KMS-11 (cell line): ENCODE measurements at regions not wholly inside any gene's neighbourhood (a gene's known extent, or its start where the extent isn't known, plus 50 kb on each side); places are given as distances from the start of the nearest gene placed in this dataset.

Source experiments
- H2AFZ ChIP-seq: fragments of 200-600 bp; sonication (generic); 2 replicates; pipeline ENCODE4 v1.6.1; 2016; ENCODE audit warnings: antibody characterized with exemption, mixed run types, low read depth
- H3K27ac ChIP-seq: fragments of 200-600 bp; sonication (generic); 2 replicates; pipeline ENCODE4 v1.6.1; 2016; ENCODE audit warnings: mild to moderate bottlenecking, mixed run types
- H3K27me3 ChIP-seq: fragments of 200-600 bp; sonication (generic); 2 replicates; pipeline ENCODE4 v1.6.1; 2017; ENCODE audit warnings: mild to moderate bottlenecking, low read depth, mixed run types, moderate library complexity; ENCODE audit not compliant: insufficient read depth
- H3K36me3 ChIP-seq: fragments of 200-600 bp; sonication (generic); 2 replicates; pipeline ENCODE4 v1.6.1; 2017; ENCODE audit warnings: mild to moderate bottlenecking, mixed run types; ENCODE audit not compliant: insufficient read depth
- H3K4me1 ChIP-seq: fragments of 200-600 bp; sonication (generic); 2 replicates; pipeline ENCODE4 v1.6.1; 2016; ENCODE audit warnings: mild to moderate bottlenecking, low read depth, mixed run types; ENCODE audit not compliant: poor library complexity, severe bottlenecking
- H3K4me2 ChIP-seq: fragments of 200-600 bp; sonication (generic); 2 replicates; pipeline ENCODE4 v1.7.0; 2016; ENCODE audit warnings: mild to moderate bottlenecking, mixed run types
- H3K4me3 ChIP-seq: fragments of 200-600 bp; sonication (generic); IDR thresholded peaks from 2 replicates; pipeline ENCODE4 v1.6.1; 2017; ENCODE audit warnings: low read depth, low read length, mixed read lengths; ENCODE audit not compliant: insufficient read depth
- H3K79me2 ChIP-seq: fragments of 200-600 bp; sonication (generic); 2 replicates; pipeline ENCODE4 v1.6.1; 2016; ENCODE audit warnings: low read depth, mixed run types; ENCODE audit not compliant: insufficient read depth
- H3K9ac ChIP-seq: fragments of 200-600 bp; sonication (generic); 2 replicates; pipeline ENCODE4 v1.6.1; 2016; ENCODE audit warnings: mild to moderate bottlenecking, mixed run types
- H4K20me1 ChIP-seq: fragments of 200-600 bp; sonication (generic); 2 replicates; pipeline ENCODE4 v1.6.1; 2016; ENCODE audit warnings: mild to moderate bottlenecking, mixed run types; ENCODE audit not compliant: insufficient read depth
- TF ChIP-seq, protein P1 (sequence below): fragments of 200-600 bp; sonication (generic); conservative IDR thresholded peaks from 2 replicates; pipeline ENCODE4 v1.6.1; 2017; ENCODE audit warnings: low read depth, mild to moderate bottlenecking, antibody characterized with exemption, low read length, moderate library complexity, mixed read lengths

DNA sequence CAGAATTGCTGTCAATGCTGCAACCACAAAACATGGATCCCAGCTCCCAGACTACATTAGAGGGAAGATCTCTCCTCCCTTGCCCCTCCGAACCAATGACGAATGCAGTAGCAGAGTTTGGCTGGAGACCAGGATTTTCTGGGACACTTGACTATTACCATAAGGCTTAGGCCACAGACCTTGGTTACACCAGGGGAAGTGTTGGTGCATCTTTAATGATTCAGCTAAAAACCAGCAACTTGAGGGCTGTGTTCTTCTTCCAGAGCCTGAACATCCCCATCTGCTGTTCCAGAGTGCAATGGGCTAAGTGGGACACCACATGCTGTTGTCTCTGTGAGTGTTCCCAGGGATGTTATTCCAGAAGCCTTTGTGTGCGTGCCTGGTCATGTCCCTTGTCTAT lies 528.2 kb downstream of the LMO7 start:
- no peaks in the 10 kb centered on the region for H3K27me3 ChIP-seq
- H3K36me3 ChIP-seq: no peaks in the 10 kb centered on the region
- no peaks in the 10 kb centered on the region for H3K4me1 ChIP-seq
- H3K4me3 ChIP-seq: no peak overlapping the region
- TF ChIP-seq, protein P1, sequence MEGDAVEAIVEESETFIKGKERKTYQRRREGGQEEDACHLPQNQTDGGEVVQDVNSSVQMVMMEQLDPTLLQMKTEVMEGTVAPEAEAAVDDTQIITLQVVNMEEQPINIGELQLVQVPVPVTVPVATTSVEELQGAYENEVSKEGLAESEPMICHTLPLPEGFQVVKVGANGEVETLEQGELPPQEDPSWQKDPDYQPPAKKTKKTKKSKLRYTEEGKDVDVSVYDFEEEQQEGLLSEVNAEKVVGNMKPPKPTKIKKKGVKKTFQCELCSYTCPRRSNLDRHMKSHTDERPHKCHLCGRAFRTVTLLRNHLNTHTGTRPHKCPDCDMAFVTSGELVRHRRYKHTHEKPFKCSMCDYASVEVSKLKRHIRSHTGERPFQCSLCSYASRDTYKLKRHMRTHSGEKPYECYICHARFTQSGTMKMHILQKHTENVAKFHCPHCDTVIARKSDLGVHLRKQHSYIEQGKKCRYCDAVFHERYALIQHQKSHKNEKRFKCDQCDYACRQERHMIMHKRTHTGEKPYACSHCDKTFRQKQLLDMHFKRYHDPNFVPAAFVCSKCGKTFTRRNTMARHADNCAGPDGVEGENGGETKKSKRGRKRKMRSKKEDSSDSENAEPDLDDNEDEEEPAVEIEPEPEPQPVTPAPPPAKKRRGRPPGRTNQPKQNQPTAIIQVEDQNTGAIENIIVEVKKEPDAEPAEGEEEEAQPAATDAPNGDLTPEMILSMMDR: no peak
- H3K79me2 ChIP-seq: no peaks in the 10 kb centered on the region
- no peak overlapping the region for H3K4me2 ChIP-seq
- no peak overlapping the region for H3K9ac ChIP-seq
- no peak overlapping the region for H2AFZ ChIP-seq
- no peaks in the 10 kb centered on the region for H4K20me1 ChIP-seq
- H3K27ac ChIP-seq: no peak overlapping the region

DNA sequence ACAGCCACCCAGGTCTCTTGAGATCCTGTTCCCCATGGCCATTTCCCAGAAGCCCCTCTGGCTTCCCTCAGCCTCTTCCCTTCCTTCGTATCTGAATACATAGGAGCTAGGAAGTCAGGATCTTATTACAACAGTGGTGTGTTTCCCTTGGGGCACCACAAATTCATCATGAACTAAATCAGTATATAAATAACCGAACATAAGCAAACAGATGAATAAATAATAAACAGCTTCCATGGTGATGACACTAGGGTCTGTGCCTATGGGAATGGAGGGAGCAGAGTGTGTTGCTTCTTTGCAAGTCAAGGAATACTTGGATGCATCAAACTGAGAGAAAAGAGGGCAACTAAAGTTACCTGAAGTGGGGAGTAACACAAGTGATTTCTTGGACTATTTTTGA lies 527.6 kb downstream of the LMO7 start:
- Histone ChIP-seq H3K4me2 (no peak overlapping the region), H3K36me3 (no peaks in the 10 kb centered on the region), H2AFZ (no peak overlapping the region), H4K20me1 (no peaks in the 10 kb centered on the region), H3K79me2 (no peaks in the 10 kb centered on the region), H3K27me3 (no peaks in the 10 kb centered on the region), H3K4me3 (no peak overlapping the region), H3K9ac (no peak overlapping the region), H3K27ac (no peak overlapping the region), H3K4me1 (no peaks in the 10 kb centered on the region)
- TF ChIP-seq, protein P1: no peak

DNA sequence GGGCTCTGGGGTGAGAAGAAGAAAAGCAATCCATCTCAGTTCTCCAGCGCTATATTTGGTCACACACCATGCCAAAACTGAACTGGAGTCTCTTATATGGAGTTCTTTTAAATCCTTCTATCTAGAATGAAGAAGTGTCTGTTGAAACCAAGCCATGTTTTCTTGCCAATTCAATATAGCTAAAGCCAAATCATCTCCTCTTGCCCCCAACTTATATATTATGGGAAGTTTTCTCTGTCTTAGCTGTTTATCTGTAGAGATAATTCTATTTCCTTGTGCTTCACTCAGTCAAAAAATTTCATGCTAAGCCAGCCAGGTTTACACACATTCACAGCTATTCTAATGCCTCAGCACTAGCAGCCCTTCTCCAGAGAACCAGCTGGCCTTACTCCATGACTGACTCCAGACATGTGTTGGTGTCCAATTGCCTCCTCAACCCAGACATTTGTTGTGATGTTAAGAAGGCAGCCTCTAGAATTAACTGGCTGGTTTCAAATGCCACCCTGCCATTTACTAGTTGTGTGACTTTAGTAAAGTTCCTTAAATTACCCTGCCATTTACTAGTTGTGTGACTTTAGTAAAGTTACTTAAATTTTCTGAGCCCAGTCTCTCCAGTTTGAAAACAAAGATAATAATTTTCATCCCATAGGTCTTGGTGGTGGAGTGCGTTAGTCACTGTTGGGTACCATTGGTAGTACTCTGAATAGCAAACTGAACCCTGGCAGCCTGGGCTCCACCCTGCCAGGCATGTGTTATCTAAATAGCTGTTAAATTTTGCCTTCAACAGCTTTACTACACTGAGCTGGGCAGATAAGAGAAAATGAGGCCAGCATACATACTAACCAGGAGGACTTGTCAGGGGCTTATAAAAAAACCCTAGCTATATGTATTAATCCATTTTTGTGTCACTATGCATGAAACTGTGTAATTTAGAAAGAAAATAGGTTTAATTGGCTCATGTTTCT lies 525.1 kb downstream of the LMO7 start:
- Histone ChIP-seq H3K36me3 (no peaks in the 10 kb centered on the region), H4K20me1 (no peaks in the 10 kb centered on the region), H3K4me3 (no peak overlapping the region), H3K4me1 (no peaks in the 10 kb centered on the region), H3K79me2 (no peaks in the 10 kb centered on the region), H3K4me2 (no peak overlapping the region), H3K27ac (no peak overlapping the region), H3K9ac (no peak overlapping the region), H2AFZ (no peak overlapping the region), H3K27me3 (no peaks in the 10 kb centered on the region)
- TF ChIP-seq, protein P1: no peak

DNA sequence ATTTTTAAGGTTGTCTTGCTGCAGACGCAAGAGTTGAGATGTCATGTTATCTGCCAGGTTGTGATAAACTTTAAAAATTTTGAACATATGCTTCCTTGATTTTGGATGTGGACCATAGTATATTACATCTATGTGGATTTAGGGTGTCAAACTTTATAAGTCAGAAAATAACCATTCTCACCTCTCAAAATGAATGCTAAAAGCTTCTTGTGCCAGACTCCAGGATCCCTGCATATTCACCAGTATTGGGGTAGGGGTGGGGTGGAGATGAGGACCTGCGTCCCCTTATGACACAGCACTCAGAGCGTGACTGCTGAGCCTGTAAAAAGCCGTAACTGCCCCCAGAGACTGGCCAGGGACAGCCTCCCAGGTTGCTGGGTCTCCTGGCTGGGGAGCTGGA lies 524.4 kb downstream of the LMO7 start:
- no peak overlapping the region for H3K9ac ChIP-seq
- H3K4me2 ChIP-seq: no peak overlapping the region
- H3K4me3 ChIP-seq: no peak overlapping the region
- H4K20me1 ChIP-seq: no peaks in the 10 kb centered on the region
- H3K27ac ChIP-seq: no peak overlapping the region
- no peaks in the 10 kb centered on the region for H3K36me3 ChIP-seq
- TF ChIP-seq, protein P1: no peak
- H3K27me3 ChIP-seq: no peaks in the 10 kb centered on the region
- no peaks in the 10 kb centered on the region for H3K79me2 ChIP-seq
- H3K4me1 ChIP-seq: no peaks in the 10 kb centered on the region
- H2AFZ ChIP-seq: no peak overlapping the region
